ENCODE measurements at regions not wholly inside any gene's neighbourhood (a gene's known extent, or its start where the extent isn't known, plus 50 kb on each side); places are given as distances from the start of the nearest gene placed in this dataset.

- H3K23me2 ChIP-seq (ENCODE audit: insufficient read length, low read depth, low read length, poor library complexity, severe bottlenecking), result no peaks in the 10 kb centered on the region
- H3K4me2 ChIP-seq (ENCODE audit: insufficient read depth, insufficient read length, low read length), result no peak overlapping the region
- no peaks in the 10 kb centered on the region for H4K20me1 ChIP-seq (ENCODE audit: control insufficient read depth, insufficient read depth, insufficient read length)
- H2AK5ac ChIP-seq (ENCODE audit: insufficient read length, low read length), result no peak overlapping the region
- no peaks in the 10 kb centered on the region for H3K27me3 Mint-ChIP-seq (ENCODE audit: low read depth)
- H3K4me1 Mint-ChIP-seq, result 0 out of 4 replicates have a peak, but pooled peaks cover 0 to 2% of the 10 kb centered on the region in 2 experiments
- no peaks in the 10 kb centered on the region for H3K9me3 ChIP-seq (ENCODE audit: control insufficient read depth, low read depth, low read length)
- no peak overlapping the region for H3K23ac ChIP-seq (ENCODE audit: insufficient read length, low read depth, low read length)
- H2AFZ ChIP-seq (ENCODE audit: low read length), result no peak overlapping the region
- no peak overlapping the region for H3K27ac ChIP-seq (ENCODE audit: insufficient read length, low read depth, low read length)
- no peaks in the 10 kb centered on the region for H3K79me2 ChIP-seq (ENCODE audit: insufficient read depth, low read length)
- no peak overlapping the region for H3K27ac Mint-ChIP-seq
- no peak overlapping the region for H3K9ac ChIP-seq (ENCODE audit: extremely low read depth, insufficient read length, low read length)
- H3K14ac ChIP-seq (ENCODE audit: insufficient read depth, low read length), result no peak overlapping the region
- no peak overlapping the region for H2BK120ac ChIP-seq (ENCODE audit: low read depth, low read length, poor library complexity, severe bottlenecking)
- no peak overlapping the region for H2BK20ac ChIP-seq (ENCODE audit: low read depth, low read length, poor library complexity, severe bottlenecking)
- H3T11ph ChIP-seq (ENCODE audit: low read length), result no peak overlapping the region
- no peak overlapping the region for H2BK5ac ChIP-seq (ENCODE audit: insufficient read length, low read length)
- no peaks in the 10 kb centered on the region; a peak in 1 of 5 replicates for H3K9me3 Mint-ChIP-seq
- no peak overlapping the region for H2BK15ac ChIP-seq (ENCODE audit: low read depth, low read length)
- no peaks in the 10 kb centered on the region for H3K27me3 ChIP-seq (ENCODE audit: insufficient read depth, low read length)
- H4K8ac ChIP-seq (replicated peaks; ENCODE audit: insufficient read length, low read depth, low read length), result no peak overlapping the region
- no peak overlapping the region for H4K5ac ChIP-seq (ENCODE audit: insufficient read length, low read depth, low read length)
- no peak overlapping the region for H3K4ac ChIP-seq (ENCODE audit: low read depth, low read length)
- no peaks in the 10 kb centered on the region for H3K36me3 Mint-ChIP-seq (ENCODE audit: insufficient read depth in 1 of 3, low read depth in 3 of 3)
- DNase-seq, result no peak
- no CpG with 5 or more reads among the region's 25 CpGs for WGBS (ENCODE audit: extremely low coverage, insufficient read length, low lambda C conversion rate)
- H3K4me1 ChIP-seq (ENCODE audit: insufficient read depth, low read length), result no peaks in the 10 kb centered on the region
- H3K18ac ChIP-seq (ENCODE audit: insufficient read length, low read depth, low read length), result no peak overlapping the region
- H3K4me3 Mint-ChIP-seq, result no peak overlapping the region
- no peak overlapping the region for H2BK12ac ChIP-seq (ENCODE audit: insufficient read length, low read depth, low read length)
- no peak overlapping the region for H4K91ac ChIP-seq (ENCODE audit: insufficient read length, low read depth, low read length)
- TF ChIP-seq CTCF (conservative IDR thresholded peaks at IDR 0.05), result no peak
- no peaks in the 10 kb centered on the region for H3K79me1 ChIP-seq (ENCODE audit: insufficient read depth, low read depth, low read length, poor library complexity, severe bottlenecking)
- no peak overlapping the region for H3K56ac ChIP-seq (ENCODE audit: insufficient read length, low read depth, low read length)
Observed at GRCh38 chr18:67215686-67216085, 300.8 kb downstream of the DSEL start.
